Stimulated activated effector memory CD8-positive, alpha-beta T cell treated with anti-CD3 and anti-CD28 coated beads, Interleukin-12 subunit alpha, Interleukin-12 subunit beta, amount 100 ng/mL, for 72 hours (primary cell): ENCODE measurements at regions not wholly inside any gene's neighbourhood (a gene's known extent, or its start where the extent isn't known, plus 50 kb on each side); places are given as distances from the start of the nearest gene placed in this dataset.
"Not testable (repeated sequence)": the region's sequence is repeated elsewhere in the genome, so short reads cannot be mapped to it uniquely, and the experiment has no call there.

Experiments used
- ATAC-seq: fragments of 150-1000 bp; cut with Tn5 transposase; 2 replicates; pipeline ENCODE4 v1.10.0; 2021
- DNase-seq, 2 donors: peaks; one replicate each; pipeline ENCODE4 v3.0.0; 2021 to 2022; ENCODE audit warnings: low spot score in 2 of 2
- H3K27ac Mint-ChIP-seq: one replicate; pipeline ENCODE4 v1.8.0; 2022; ENCODE audit warnings: mild to moderate bottlenecking, mixed read lengths
- H3K36me3 Mint-ChIP-seq: one replicate; pipeline ENCODE4 v1.8.0; 2022; ENCODE audit warnings: mild to moderate bottlenecking, mixed read lengths
- H3K4me1 Mint-ChIP-seq: one replicate; pipeline ENCODE4 v1.8.0; 2022; ENCODE audit warnings: mixed read lengths
- H3K4me3 Mint-ChIP-seq: one replicate; pipeline ENCODE4 v1.8.0; 2022; ENCODE audit warnings: mild to moderate bottlenecking, mixed read lengths
- H3K9me3 Mint-ChIP-seq: one replicate; pipeline ENCODE4 v1.8.0; 2022; ENCODE audit warnings: mixed read lengths

DNA sequence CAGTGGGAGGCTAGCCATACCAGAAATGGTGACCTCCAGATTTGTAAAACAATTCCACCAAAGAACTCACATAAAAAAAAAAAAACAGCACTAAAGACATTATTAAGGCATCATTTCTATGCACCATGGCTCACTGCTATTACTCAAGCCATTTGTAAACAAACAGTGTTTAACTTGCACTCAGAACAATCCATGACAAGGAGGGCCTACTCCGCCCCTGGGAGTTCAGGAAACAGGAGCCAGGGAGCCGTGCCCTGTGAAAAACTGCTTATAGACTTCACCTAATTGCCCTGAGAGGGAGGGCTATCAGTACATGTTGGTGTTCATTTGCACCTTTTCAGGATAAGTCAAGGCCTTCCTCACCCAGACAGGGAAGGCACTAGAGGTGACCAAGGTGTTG lies 103.2 kb downstream of the ZNF429 start:
- H3K27ac Mint-ChIP-seq: no peak overlapping the region
- no peak for DNase-seq
- no peak for ATAC-seq
- H3K4me1 Mint-ChIP-seq: peaks cover 18% of the 10 kb centered on the region
- no peaks in the 10 kb centered on the region for H3K36me3 Mint-ChIP-seq
- peaks cover 3% of the 10 kb centered on the region for H3K9me3 Mint-ChIP-seq
- no peak overlapping the region for H3K4me3 Mint-ChIP-seq

DNA sequence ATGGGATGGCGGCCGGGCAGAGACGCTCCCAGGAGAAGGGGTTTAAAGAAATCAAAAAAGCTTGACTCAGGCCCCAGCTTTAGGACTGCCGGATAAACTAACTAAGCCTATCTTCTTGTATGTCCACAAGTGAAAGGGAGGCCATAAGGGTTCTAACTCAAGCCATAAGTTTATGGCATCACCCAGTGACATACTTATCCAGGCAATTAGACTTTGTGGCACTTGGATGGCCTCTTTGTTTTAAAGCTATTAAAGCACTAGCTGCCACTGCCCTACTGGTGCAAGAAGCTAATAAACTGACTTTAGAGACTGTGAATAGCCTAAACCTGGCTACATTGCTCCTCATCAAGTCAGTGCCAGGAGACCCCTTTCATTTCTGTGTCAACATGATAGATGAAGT lies 102.0 kb downstream of the ZNF429 start:
- no peaks in the 10 kb centered on the region for H3K9me3 Mint-ChIP-seq
- ATAC-seq (no peak), DNase-seq (no peak)
- H3K4me1 Mint-ChIP-seq: peaks cover 24% of the 10 kb centered on the region
- H3K27ac Mint-ChIP-seq: no peak overlapping the region
- H3K36me3 Mint-ChIP-seq: no peaks in the 10 kb centered on the region
- H3K4me3 Mint-ChIP-seq: no peak overlapping the region

DNA sequence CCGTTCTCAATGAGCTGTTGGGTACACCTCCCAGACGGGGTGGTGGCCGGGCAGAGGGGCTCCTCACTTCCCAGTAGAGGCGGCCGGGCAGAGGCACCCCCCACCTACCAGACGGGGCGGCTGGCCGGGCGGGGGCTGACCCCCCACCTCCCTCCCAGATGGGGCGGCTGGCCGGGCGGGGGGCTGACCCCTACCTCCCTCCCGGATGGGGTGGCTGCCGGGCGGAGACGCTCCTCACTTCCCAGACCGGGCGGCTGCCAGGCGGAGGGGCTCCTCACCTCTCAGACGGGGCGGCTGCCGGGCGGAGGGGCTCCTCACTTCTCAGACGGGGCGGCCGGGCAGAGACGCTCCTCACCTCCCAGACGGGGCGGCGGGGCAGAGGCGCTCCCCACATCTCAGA lies 101.6 kb downstream of the ZNF429 start:
- ATAC-seq, H3K9me3 Mint-ChIP-seq, DNase-seq, H3K4me3 Mint-ChIP-seq, H3K36me3 Mint-ChIP-seq, H3K27ac Mint-ChIP-seq: not testable (repeated sequence)
- H3K4me1 Mint-ChIP-seq: peaks cover 24% of the 10 kb centered on the region

DNA sequence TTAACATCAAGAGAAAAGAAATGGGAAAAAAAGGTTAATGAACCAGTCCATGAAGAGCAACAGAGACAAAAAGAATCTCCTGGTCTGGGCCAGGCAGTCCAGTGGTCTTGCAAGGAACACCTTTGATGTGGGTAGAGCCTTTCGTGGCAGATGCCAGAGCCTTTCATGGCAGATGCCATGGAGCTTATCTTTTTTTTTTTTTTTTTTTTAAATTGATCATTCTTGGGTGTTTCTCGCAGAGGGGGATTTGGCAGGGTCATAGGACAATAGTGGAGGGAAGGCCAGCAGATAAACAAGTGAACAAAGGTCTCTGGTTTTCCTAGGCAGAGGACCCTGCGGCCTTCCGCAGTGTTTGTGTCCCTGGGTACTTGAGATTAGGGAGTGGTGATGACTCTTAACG lies 100.9 kb downstream of the ZNF429 start:
- H3K4me1 Mint-ChIP-seq: peaks cover 24% of the 10 kb centered on the region
- H3K36me3 Mint-ChIP-seq, DNase-seq, H3K27ac Mint-ChIP-seq, H3K4me3 Mint-ChIP-seq, H3K9me3 Mint-ChIP-seq, ATAC-seq: not testable (repeated sequence)

DNA sequence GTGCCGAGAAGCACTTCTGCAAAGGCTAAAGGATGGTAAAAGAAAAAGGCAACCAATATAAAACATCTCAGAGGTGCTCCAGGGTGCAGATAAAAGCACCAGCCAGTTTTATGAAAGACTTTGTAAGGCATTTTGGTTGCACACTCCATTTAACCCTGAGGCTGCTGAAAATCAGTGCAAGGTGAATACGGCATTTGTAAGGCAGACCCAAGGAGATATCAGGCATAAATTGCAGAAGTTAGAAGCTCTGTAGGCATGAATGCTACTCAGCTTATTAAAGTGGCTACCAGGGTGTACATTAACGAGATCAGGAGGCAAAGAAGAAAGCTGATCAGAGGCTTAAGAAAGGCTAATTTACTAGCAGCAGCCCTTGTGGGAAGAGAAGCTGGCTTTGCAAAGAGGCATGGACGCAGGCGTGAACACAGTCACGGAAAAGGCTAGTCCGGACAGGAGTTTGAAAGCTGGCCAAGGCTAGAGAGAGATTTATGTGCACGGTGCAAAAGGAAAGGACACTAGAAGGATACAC lies 99.6 kb downstream of the ZNF429 start:
- ATAC-seq (no peak), DNase-seq (no peak)
- Mint-ChIP-seq H3K9me3 (no peaks in the 10 kb centered on the region), H3K36me3 (no peaks in the 10 kb centered on the region), H3K27ac (peak overlapping the region; percentile 20), H3K4me1 (peaks cover 24% of the 10 kb centered on the region), H3K4me3 (peak overlapping the region; percentile 63)
